ENCODE measurements at regions not wholly inside any gene's neighbourhood (a gene's known extent, or its start where the extent isn't known, plus 50 kb on each side); places are given as distances from the start of the nearest gene placed in this dataset.
"Not testable (repeated sequence)": the region's sequence is repeated elsewhere in the genome, so short reads cannot be mapped to it uniquely, and the experiment has no call there.

- no peak for DNase-seq (ENCODE audit: low spot score)
Observed at GRCh38 chr1:219050086-219050821, 123.4 kb upstream of the LYPLAL1 start.

GRCh38 chr1:219050822-219051125, 122.9 kb upstream of the LYPLAL1 start:
- DNase-seq (ENCODE audit: low spot score): no peak

- no peak for DNase-seq (ENCODE audit: low spot score)
Observed at GRCh38 chr1:219051547-219051946, 122.1 kb upstream of the LYPLAL1 start.

GRCh38 chr1:219058891-219059820, 114.5 kb upstream of the LYPLAL1 start:
- DNase-seq (ENCODE audit: low spot score): no peak

- DNase-seq (ENCODE audit: low spot score): no peak
Observed at GRCh38 chr1:219060798-219061197, 112.9 kb upstream of the LYPLAL1 start.

GRCh38 chr1:219062161-219062560, 111.5 kb upstream of the LYPLAL1 start:
- no peak for DNase-seq (ENCODE audit: low spot score)

GRCh38 chr1:219066098-219066497, 107.6 kb upstream of the LYPLAL1 start:
- no peak for DNase-seq (ENCODE audit: low spot score)

- DNase-seq (ENCODE audit: low spot score): peak; percentile 86
Observed at GRCh38 chr1:219066631-219067349, 106.9 kb upstream of the LYPLAL1 start.

GRCh38 chr1:219067350-219067712, 106.3 kb upstream of the LYPLAL1 start:
- DNase-seq (ENCODE audit: low spot score): no peak

GRCh38 chr1:219070395-219070794, 103.3 kb upstream of the LYPLAL1 start:
- not testable (repeated sequence) for DNase-seq (ENCODE audit: low spot score)

GRCh38 chr1:219071209-219071608, 102.5 kb upstream of the LYPLAL1 start:
- DNase-seq (ENCODE audit: low spot score): no peak

- DNase-seq (ENCODE audit: low spot score): no peak
Observed at GRCh38 chr1:219072329-219072728, 101.3 kb upstream of the LYPLAL1 start.

- no peak for DNase-seq (ENCODE audit: low spot score)
Observed at GRCh38 chr1:219074084-219074728, 99.5 kb upstream of the LYPLAL1 start.

GRCh38 chr1:219075121-219075879, 98.4 kb upstream of the LYPLAL1 start:
- DNase-seq (ENCODE audit: low spot score): no peak

- no peak for DNase-seq (ENCODE audit: low spot score)
Observed at GRCh38 chr1:219076326-219076937, 97.2 kb upstream of the LYPLAL1 start.

GRCh38 chr1:219077767-219078166, 95.9 kb upstream of the LYPLAL1 start:
- DNase-seq (ENCODE audit: low spot score): not testable (repeated sequence)

GRCh38 chr1:219081943-219082925, 91.4 kb upstream of the LYPLAL1 start:
- DNase-seq (ENCODE audit: low spot score): no peak

GRCh38 chr1:219083631-219084030, 90.0 kb upstream of the LYPLAL1 start:
- no peak for DNase-seq (ENCODE audit: low spot score)

GRCh38 chr1:219085082-219085481, 88.6 kb upstream of the LYPLAL1 start:
- DNase-seq (ENCODE audit: low spot score): peak; percentile 33

GRCh38 chr1:219085988-219086387, 87.7 kb upstream of the LYPLAL1 start:
- no peak for DNase-seq (ENCODE audit: low spot score)

Data from H4 (cell line).